CD14-positive monocyte (primary cell): ENCODE measurements at regions not wholly inside any gene's neighbourhood (a gene's known extent, or its start where the extent isn't known, plus 50 kb on each side); places are given as distances from the start of the nearest gene placed in this dataset.
A peak's percentile ranks its signal among the peaks of the same experiment; 100 is the strongest.

ENCODE experiments used
- DNase-seq, 3 donors: peaks; one replicate each; pipeline ENCODE4 v3.0.0-alpha.2; 2011 to 2022
- H2AFZ ChIP-seq: 2 replicates; pipeline ENCODE4 v1.6.0; 2012; ENCODE audit warnings: mild to moderate bottlenecking, low read depth, low read length, inconsistent platforms; ENCODE audit not compliant: insufficient read depth, poor library complexity, severe bottlenecking
- H3K27ac ChIP-seq, 2 donors: 1 replicate in 1 of 2; 2 replicates in 1 of 2; pipeline ENCODE4 v1.5.1; 2012 to 2013; ENCODE audit warnings: low read length in 2 of 2, control low read depth in 1 of 2, inconsistent platforms in 1 of 2, low read depth in 1 of 2, mild to moderate bottlenecking in 1 of 2
- H3K27me3 ChIP-seq, 2 donors: one replicate each; pipeline versions ENCODE4 v1.6.0 to v1.6.1; 2011 to 2013; ENCODE audit warnings: low read length in 2 of 2; ENCODE audit not compliant: control insufficient read depth in 2 of 2, insufficient read depth in 2 of 2
- H3K36me3 ChIP-seq, 2 donors: replicated peaks in 1 of 2; 1 replicate in 1 of 2; 2 replicates in 1 of 2; pipeline versions ENCODE4 v1.5.1 to v1.6.1; 2012 to 2013; ENCODE audit warnings: low read length in 2 of 2, control low read depth in 1 of 2, inconsistent platforms in 1 of 2, mild to moderate bottlenecking in 1 of 2; ENCODE audit not compliant: insufficient read depth in 2 of 2, control insufficient read depth in 1 of 2
- H3K4me1 ChIP-seq, 2 donors: 1 replicate in 1 of 2; 2 replicates in 1 of 2; pipeline versions ENCODE4 v1.5.1 to v1.6.1; 2012 to 2013; ENCODE audit warnings: low read length in 2 of 2, control low read depth in 1 of 2, inconsistent platforms in 1 of 2, mild to moderate bottlenecking in 1 of 2, moderate library complexity in 1 of 2; ENCODE audit not compliant: insufficient read depth in 2 of 2, control insufficient read depth in 1 of 2
- H3K4me2 ChIP-seq: replicated peaks from 2 replicates; pipeline ENCODE3; 2012; ENCODE audit warnings: low read length, moderate library complexity, mild to moderate bottlenecking; ENCODE audit not compliant: poor library complexity, severe bottlenecking; ENCODE audit errors: extremely low read depth
- H3K4me3 ChIP-seq, 3 experiments: fragments of 200-600 bp in 1 of 3; sonication (generic) in 1 of 3; replicated peaks in 1 of 3; 1 replicate in 2 of 3; 2 replicates in 1 of 3; pipeline ENCODE4 v1.5.1; 2011 to 2013; ENCODE audit warnings: low read length in 3 of 3, mild to moderate bottlenecking in 3 of 3, control low read depth in 2 of 3, low read depth in 2 of 3, inconsistent platforms in 1 of 3, moderate library complexity in 1 of 3
- H3K79me2 ChIP-seq: 2 replicates; pipeline ENCODE4 v1.6.0; 2012; ENCODE audit warnings: mild to moderate bottlenecking, control low read depth, inconsistent platforms, low read length, moderate library complexity; ENCODE audit not compliant: insufficient read depth
- H3K9ac ChIP-seq: 2 replicates; pipeline ENCODE4 v1.6.0; 2017; ENCODE audit warnings: low read length, mild to moderate bottlenecking; ENCODE audit not compliant: insufficient read depth, poor library complexity, severe bottlenecking
- H3K9me3 ChIP-seq, 2 donors: replicated peaks in 1 of 2; 1 replicate in 1 of 2; 2 replicates in 1 of 2; pipeline versions ENCODE4 v1.5.1 to v1.6.1; 2012 to 2013; ENCODE audit warnings: low read length in 2 of 2, control low read depth in 1 of 2; ENCODE audit not compliant: control insufficient read depth in 1 of 2, insufficient read depth in 1 of 2
- H4K20me1 ChIP-seq: 2 replicates; pipeline ENCODE4 v1.6.0; 2012; ENCODE audit warnings: mild to moderate bottlenecking, low read length, control low read depth, moderate library complexity; ENCODE audit not compliant: insufficient read depth
- H3K27ac Mint-ChIP-seq, 7 donors: one replicate each; pipeline ENCODE4 v1.8.0; 2020; ENCODE audit warnings: mild to moderate bottlenecking in 7 of 7, mixed read lengths in 7 of 7, moderate library complexity in 6 of 7, inconsistent platforms in 2 of 7
- H3K27me3 Mint-ChIP-seq, 3 donors: one replicate each; pipeline ENCODE4 v1.8.0; 2021 to 2022; ENCODE audit warnings: low read depth in 3 of 3, mild to moderate bottlenecking in 3 of 3, mixed read lengths in 3 of 3, moderate library complexity in 3 of 3, inconsistent platforms in 1 of 3
- H3K36me3 Mint-ChIP-seq, 2 donors: one replicate each; pipeline ENCODE4 v1.8.0; 2020; ENCODE audit warnings: mixed read lengths in 2 of 2, inconsistent platforms in 1 of 2, mild to moderate bottlenecking in 1 of 2
- H3K4me1 Mint-ChIP-seq: one replicate; pipeline ENCODE4 v1.8.0; 2020; ENCODE audit warnings: mild to moderate bottlenecking, mixed read lengths
- H3K4me3 Mint-ChIP-seq, 2 donors: one replicate each; pipeline ENCODE4 v1.8.0; 2020; ENCODE audit warnings: mild to moderate bottlenecking in 2 of 2, mixed read lengths in 2 of 2, moderate library complexity in 1 of 2
- H3K9me3 Mint-ChIP-seq, 7 donors: one replicate each; pipeline ENCODE4 v1.8.0; 2020 to 2022; ENCODE audit warnings: mixed read lengths in 7 of 7, mild to moderate bottlenecking in 6 of 7, moderate library complexity in 6 of 7, inconsistent platforms in 2 of 7
- CTCF ChIP-seq: fragments of 200-600 bp; IDR thresholded peaks from one replicate; pipeline ENCODE4 v1.8.0; 2022; ENCODE audit warnings: antibody characterized with exemption, mild to moderate bottlenecking
- WGBS: methylation state at CpG from one replicate; pipeline ENCODE4 v1.1.5; 2013; ENCODE audit warnings: missing lambda C conversion rate; ENCODE audit not compliant: insufficient coverage; 5-methylcytosine and 5-hydroxymethylcytosine counted together
- intact Hi-C, 2 donors: fragments of 100-400 bp; cut with micrococcal nuclease; formaldehyde crosslinking; loops; one replicate each; pipeline versions ENCODE4 v1.15.0 to v1.15.1; 2023

- no CpG with 5 or more reads among the region's 1 CpG for WGBS
- Histone ChIP-seq H4K20me1 (no peaks in the 10 kb centered on the region), H2AFZ (no peak overlapping the region), H3K4me1 (no peaks in the 10 kb centered on the region), H3K27ac (no peak overlapping the region), H3K9ac (no peak overlapping the region), H3K9me3 (no peaks in the 10 kb centered on the region), H3K4me3 (no peak overlapping the region), H3K79me2 (no peaks in the 10 kb centered on the region), H3K27me3 (no peaks in the 10 kb centered on the region), H3K36me3 (no peaks in the 10 kb centered on the region), H3K4me2 (no peak overlapping the region)
- no peak overlapping the region for H3K4me3 Mint-ChIP-seq
- TF ChIP-seq CTCF: no peak
- no peak for DNase-seq
- no peaks in the 10 kb centered on the region for H3K9me3 Mint-ChIP-seq
- no peak overlapping the region for H3K27ac Mint-ChIP-seq
- peaks cover 0 to 11% (median 2%) of the 10 kb centered on the region in 3 donors for H3K27me3 Mint-ChIP-seq
- no peaks in the 10 kb centered on the region for H3K36me3 Mint-ChIP-seq
- no peaks in the 10 kb centered on the region for H3K4me1 Mint-ChIP-seq
- intact Hi-C loops: no loop called here
Observed at GRCh38 chr15:47203993-47204392, 513.3 kb upstream of the SEMA6D start.

- Mint-ChIP-seq H3K4me1 (no peaks in the 10 kb centered on the region), H3K9me3 (no peaks in the 10 kb centered on the region), H3K27ac (peak overlapping the region in 1 of 7 donors; percentile 31), H3K36me3 (no peaks in the 10 kb centered on the region), H3K27me3 (peaks cover 0 to 10% (median 0%) of the 10 kb centered on the region in 3 donors), H3K4me3 (no peak overlapping the region)
- Histone ChIP-seq H3K27me3 (no peaks in the 10 kb centered on the region), H3K79me2 (no peaks in the 10 kb centered on the region), H4K20me1 (no peaks in the 10 kb centered on the region), H3K4me1 (no peaks in the 10 kb centered on the region), H3K4me2 (no peak overlapping the region), H3K27ac (no peak overlapping the region), H3K4me3 (no peak overlapping the region), H3K9me3 (no peaks in the 10 kb centered on the region), H2AFZ (no peak overlapping the region), H3K9ac (no peak overlapping the region), H3K36me3 (no peaks in the 10 kb centered on the region)
- TF ChIP-seq CTCF: no peak
- WGBS: 76% methylated on average over 7 of the region's 7 CpGs
- no peak for DNase-seq
- intact Hi-C loops: no loop called here
Observed at GRCh38 chr15:47206358-47206978, 510.8 kb upstream of the SEMA6D start.
